ENCODE measurements at regions not wholly inside any gene's neighbourhood (a gene's known extent, or its start where the extent isn't known, plus 50 kb on each side); places are given as distances from the start of the nearest gene placed in this dataset.

GRCh38 chr6:51464956-51465355 is 622.5 kb downstream of the PKHD1 start:
- no peak overlapping the region for H3K9ac ChIP-seq
- H3K79me2 ChIP-seq (ENCODE audit: low read depth) = no peaks in the 10 kb centered on the region
- TF ChIP-seq CTCF (IDR thresholded peaks at IDR 0.05) = no peak
- TF ChIP-seq EZH2phosphoT487 (IDR thresholded peaks at IDR 0.05) = no peak
- TF ChIP-seq EZH2 (IDR thresholded peaks at IDR 0.05) = no peak
- H3K4me1 ChIP-seq = peaks cover 47% of the 10 kb centered on the region
- no peak overlapping the region for H3K4me3 ChIP-seq
- H3K4me1 Mint-ChIP-seq = peaks cover 33% of the 10 kb centered on the region
- H3K36me3 Mint-ChIP-seq = no peaks in the 10 kb centered on the region
- no peaks in the 10 kb centered on the region for H3K36me3 ChIP-seq
- no peak overlapping the region for H3K27ac Mint-ChIP-seq
- no peaks in the 10 kb centered on the region for H3K9me3 ChIP-seq (ENCODE audit: low read depth)
- H3K27me3 ChIP-seq = no peaks in the 10 kb centered on the region
- H3K4me2 ChIP-seq = no peak overlapping the region
- peaks cover 19% of the 10 kb centered on the region for H3F3A ChIP-seq (ENCODE audit: low read depth)
- H3K4me3 Mint-ChIP-seq = no peak overlapping the region
- peaks cover 23% of the 10 kb centered on the region for H3K27me3 Mint-ChIP-seq (ENCODE audit: insufficient read depth, low read depth)
- peaks cover 5% of the 10 kb centered on the region for H4K20me1 ChIP-seq (ENCODE audit: low read depth)
- no peak overlapping the region for H3K27ac ChIP-seq
- H3K9me3 Mint-ChIP-seq = peaks cover 6% of the 10 kb centered on the region
- no peak overlapping the region for H2AFZ ChIP-seq (replicated peaks)
- DNase-seq (ENCODE audit: low spot score) = no peak

GRCh38 chr6:51466427-51466826 is 621.0 kb downstream of the PKHD1 start:
- Histone ChIP-seq H3K79me2 (ENCODE audit: low read depth) (no peaks in the 10 kb centered on the region), H3F3A (ENCODE audit: low read depth) (peaks cover 19% of the 10 kb centered on the region), H3K4me3 (no peak overlapping the region), H3K9ac (no peak overlapping the region), H3K36me3 (no peaks in the 10 kb centered on the region), H3K4me1 (peaks cover 32% of the 10 kb centered on the region), H3K9me3 (ENCODE audit: low read depth) (no peaks in the 10 kb centered on the region), H2AFZ (replicated peaks) (no peak overlapping the region), H3K4me2 (peak overlapping the region; percentile 62), H4K20me1 (ENCODE audit: low read depth) (peaks cover 5% of the 10 kb centered on the region), H3K27ac (no peak overlapping the region), H3K27me3 (no peaks in the 10 kb centered on the region)
- DNase-seq (ENCODE audit: low spot score) = peak; percentile 59
- Mint-ChIP-seq H3K4me1 (peaks cover 25% of the 10 kb centered on the region), H3K27ac (peak overlapping the region; percentile 42), H3K27me3 (ENCODE audit: insufficient read depth, low read depth) (peaks cover 28% of the 10 kb centered on the region), H3K9me3 (peaks cover 8% of the 10 kb centered on the region), H3K36me3 (no peaks in the 10 kb centered on the region), H3K4me3 (no peak overlapping the region)
- TF ChIP-seq CTCF (IDR thresholded peaks at IDR 0.05) (no peak), EZH2phosphoT487 (IDR thresholded peaks at IDR 0.05) (no peak), EZH2 (IDR thresholded peaks at IDR 0.05) (no peak)

- Histone ChIP-seq H4K20me1 (ENCODE audit: low read depth) (peaks cover 5% of the 10 kb centered on the region), H3K9me3 (ENCODE audit: low read depth) (no peaks in the 10 kb centered on the region), H2AFZ (replicated peaks) (no peak overlapping the region), H3K4me3 (peak overlapping the region; percentile 6), H3K9ac (no peak overlapping the region), H3K4me2 (peak overlapping the region; percentile 62), H3K79me2 (ENCODE audit: low read depth) (no peaks in the 10 kb centered on the region), H3F3A (ENCODE audit: low read depth) (peaks cover 19% of the 10 kb centered on the region), H3K27ac (no peak overlapping the region), H3K4me1 (peaks cover 32% of the 10 kb centered on the region), H3K36me3 (no peaks in the 10 kb centered on the region), H3K27me3 (no peaks in the 10 kb centered on the region)
- peaks cover 23% of the 10 kb centered on the region for H3K27me3 Mint-ChIP-seq (ENCODE audit: insufficient read depth, low read depth)
- no peak for TF ChIP-seq EZH2 (IDR thresholded peaks at IDR 0.05)
- peak; percentile 77 for TF ChIP-seq EZH2phosphoT487 (IDR thresholded peaks at IDR 0.05)
- no peak overlapping the region for H3K4me3 Mint-ChIP-seq
- H3K4me1 Mint-ChIP-seq = peaks cover 25% of the 10 kb centered on the region
- H3K9me3 Mint-ChIP-seq = peaks cover 8% of the 10 kb centered on the region
- no peaks in the 10 kb centered on the region for H3K36me3 Mint-ChIP-seq
- H3K27ac Mint-ChIP-seq = no peak overlapping the region
- peak; percentile 61 for DNase-seq (ENCODE audit: low spot score)
Measured at GRCh38 chr6:51467231-51467952, 620.0 kb downstream of the PKHD1 start.

GRCh38 chr6:51468704-51469103 is 618.7 kb downstream of the PKHD1 start:
- Histone ChIP-seq H3K4me2 (no peak overlapping the region), H3K9ac (no peak overlapping the region), H3F3A (ENCODE audit: low read depth) (peaks cover 19% of the 10 kb centered on the region), H2AFZ (replicated peaks) (no peak overlapping the region), H4K20me1 (ENCODE audit: low read depth) (peaks cover 5% of the 10 kb centered on the region), H3K27ac (no peak overlapping the region), H3K27me3 (no peaks in the 10 kb centered on the region), H3K9me3 (ENCODE audit: low read depth) (no peaks in the 10 kb centered on the region), H3K4me3 (no peak overlapping the region), H3K79me2 (ENCODE audit: low read depth) (no peaks in the 10 kb centered on the region), H3K36me3 (no peaks in the 10 kb centered on the region), H3K4me1 (peaks cover 43% of the 10 kb centered on the region)
- Mint-ChIP-seq H3K27me3 (ENCODE audit: insufficient read depth, low read depth) (peaks cover 28% of the 10 kb centered on the region), H3K4me1 (peaks cover 25% of the 10 kb centered on the region), H3K4me3 (no peak overlapping the region), H3K27ac (no peak overlapping the region), H3K9me3 (peaks cover 8% of the 10 kb centered on the region), H3K36me3 (no peaks in the 10 kb centered on the region)
- DNase-seq (ENCODE audit: low spot score) = no peak
- TF ChIP-seq CTCF (IDR thresholded peaks at IDR 0.05) (no peak), EZH2phosphoT487 (IDR thresholded peaks at IDR 0.05) (no peak), EZH2 (IDR thresholded peaks at IDR 0.05) (no peak)
